ENCODE measurements at regions not wholly inside any gene's neighbourhood (a gene's known extent, or its start where the extent isn't known, plus 50 kb on each side); places are given as distances from the start of the nearest gene placed in this dataset.

GRCh38 chr19:28489126-28489660 is 723.8 kb downstream of the UQCRFS1 start:
- Histone ChIP-seq H3K36me3 (ENCODE audit: control insufficient read depth in 2 of 2, extremely low read depth in 1 of 2, insufficient read depth in 1 of 2, low read length in 1 of 2) (no peaks in the 10 kb centered on the region), H3K27ac (ENCODE audit: low read length) (no peak overlapping the region), H3K4me1 (ENCODE audit: control insufficient read depth in 1 of 2, extremely low read depth in 1 of 2, insufficient read depth in 2 of 2, low read length in 2 of 2) (no peaks in the 10 kb centered on the region), H3K27me3 (replicated peaks in 1 of 2; ENCODE audit: control insufficient read depth in 2 of 2, extremely low read depth in 1 of 2, insufficient read depth in 2 of 2, low read length in 1 of 2) (peaks cover 0 to 7% of the 10 kb centered on the region in 2 experiments), H3K9me3 (no peaks in the 10 kb centered on the region), H3K4me3 (ENCODE audit: control insufficient read depth in 1 of 2, extremely low read depth in 1 of 2, low read length in 1 of 2) (no peak overlapping the region)
- Mint-ChIP-seq H3K27me3 (no peaks in the 10 kb centered on the region), H3K9me3 (no peaks in the 10 kb centered on the region), H3K36me3 (no peaks in the 10 kb centered on the region), H3K27ac (no peak overlapping the region), H3K4me1 (peaks cover 0 to 5% (median 4%) of the 10 kb centered on the region in 3 donors), H3K4me3 (no peak overlapping the region)
- POLR2A ChIA-PET, result no interaction called here
- ATAC-seq (replicated peaks in 1 of 4) (peak in 1 of 4 experiments; percentile 17), DNase-seq (no peak)
- CTCF ChIA-PET, result no interaction called here
- 66% methylated on average over 3 of the region's 9 CpGs for WGBS (ENCODE audit: insufficient coverage)

- CTCF ChIA-PET, result no interaction called here
- Mint-ChIP-seq H3K4me3 (no peak overlapping the region), H3K27ac (no peak overlapping the region), H3K27me3 (no peaks in the 10 kb centered on the region), H3K9me3 (no peaks in the 10 kb centered on the region), H3K4me1 (peaks cover 0 to 5% (median 4%) of the 10 kb centered on the region in 3 donors), H3K36me3 (no peaks in the 10 kb centered on the region)
- WGBS (ENCODE audit: insufficient coverage), result 23% methylated on average over 6 of the region's 6 CpGs
- H3K27me3 ChIP-seq (replicated peaks in 1 of 2; ENCODE audit: control insufficient read depth in 2 of 2, extremely low read depth in 1 of 2, insufficient read depth in 2 of 2, low read length in 1 of 2), result peaks cover 0 to 7% of the 10 kb centered on the region in 2 experiments
- no peak overlapping the region for H3K27ac ChIP-seq (ENCODE audit: low read length)
- DNase-seq, result no peak
- no peaks in the 10 kb centered on the region for H3K36me3 ChIP-seq (ENCODE audit: control insufficient read depth in 2 of 2, extremely low read depth in 1 of 2, insufficient read depth in 1 of 2, low read length in 1 of 2)
- POLR2A ChIA-PET, result no interaction called here
- no peaks in the 10 kb centered on the region for H3K4me1 ChIP-seq (ENCODE audit: control insufficient read depth in 1 of 2, extremely low read depth in 1 of 2, insufficient read depth in 2 of 2, low read length in 2 of 2)
- H3K9me3 ChIP-seq, result no peaks in the 10 kb centered on the region
- ATAC-seq (replicated peaks in 1 of 4), result no peak
- H3K4me3 ChIP-seq (ENCODE audit: control insufficient read depth in 1 of 2, extremely low read depth in 1 of 2, low read length in 1 of 2), result no peak overlapping the region
Observed at GRCh38 chr19:28487999-28488398, 725.0 kb downstream of the UQCRFS1 start.

GRCh38 chr19:28486926-28487325 is 726.0 kb downstream of the UQCRFS1 start:
- Mint-ChIP-seq H3K27ac (no peak overlapping the region), H3K36me3 (no peaks in the 10 kb centered on the region), H3K9me3 (no peaks in the 10 kb centered on the region), H3K4me3 (no peak overlapping the region), H3K4me1 (peaks cover 0 to 5% (median 4%) of the 10 kb centered on the region in 3 donors), H3K27me3 (no peaks in the 10 kb centered on the region)
- Histone ChIP-seq H3K27me3 (replicated peaks in 1 of 2; ENCODE audit: control insufficient read depth in 2 of 2, extremely low read depth in 1 of 2, insufficient read depth in 2 of 2, low read length in 1 of 2) (peaks cover 0 to 7% of the 10 kb centered on the region in 2 experiments), H3K36me3 (ENCODE audit: control insufficient read depth in 2 of 2, extremely low read depth in 1 of 2, insufficient read depth in 1 of 2, low read length in 1 of 2) (no peaks in the 10 kb centered on the region), H3K9me3 (no peaks in the 10 kb centered on the region), H3K4me1 (ENCODE audit: control insufficient read depth in 1 of 2, extremely low read depth in 1 of 2, insufficient read depth in 2 of 2, low read length in 2 of 2) (no peaks in the 10 kb centered on the region), H3K27ac (ENCODE audit: low read length) (no peak overlapping the region), H3K4me3 (ENCODE audit: control insufficient read depth in 1 of 2, extremely low read depth in 1 of 2, low read length in 1 of 2) (no peak overlapping the region)
- ATAC-seq (replicated peaks in 1 of 4) (no peak), DNase-seq (no peak)
- ChIA-PET CTCF (interaction anchor here in 1 of 2 donors (0.6 kb wide), 2 partner anchors 15 to 20 kb away, joined by 3 to 4 read pairs; no protein-coding TSS in a partner anchor), POLR2A (interaction anchor here in 1 of 2 donors (0.6 to 0.7 kb wide), 2 partner anchors 17 to 20 kb away, joined by 3 read pairs; no protein-coding TSS in a partner anchor)

- 91% methylated on average over 2 of the region's 3 CpGs for WGBS (ENCODE audit: insufficient coverage)
- DNase-seq, result no peak
- CTCF ChIA-PET, result interaction anchor here in 1 of 2 donors (0.6 kb wide), 2 partner anchors 15 to 20 kb away, joined by 3 to 4 read pairs; no protein-coding TSS in a partner anchor
- Mint-ChIP-seq H3K4me3 (no peak overlapping the region), H3K27me3 (no peaks in the 10 kb centered on the region), H3K9me3 (no peaks in the 10 kb centered on the region), H3K4me1 (peaks cover 0 to 6% (median 4%) of the 10 kb centered on the region in 3 donors), H3K36me3 (no peaks in the 10 kb centered on the region), H3K27ac (no peak overlapping the region)
- H3K36me3 ChIP-seq (ENCODE audit: control insufficient read depth in 2 of 2, extremely low read depth in 1 of 2, insufficient read depth in 1 of 2, low read length in 1 of 2), result no peaks in the 10 kb centered on the region
- POLR2A ChIA-PET, result interaction anchor here in 1 of 2 donors (0.6 to 0.7 kb wide), 2 partner anchors 16 to 20 kb away, joined by 3 read pairs; no protein-coding TSS in a partner anchor
- peaks cover 0 to 2% of the 10 kb centered on the region in 2 experiments for H3K4me1 ChIP-seq (ENCODE audit: control insufficient read depth in 1 of 2, extremely low read depth in 1 of 2, insufficient read depth in 2 of 2, low read length in 2 of 2)
- H3K4me3 ChIP-seq (ENCODE audit: control insufficient read depth in 1 of 2, extremely low read depth in 1 of 2, low read length in 1 of 2), result no peak overlapping the region
- no peak overlapping the region for H3K27ac ChIP-seq (ENCODE audit: low read length)
- H3K9me3 ChIP-seq, result no peaks in the 10 kb centered on the region
- peaks cover 0 to 7% of the 10 kb centered on the region in 2 experiments for H3K27me3 ChIP-seq (replicated peaks in 1 of 2; ENCODE audit: control insufficient read depth in 2 of 2, extremely low read depth in 1 of 2, insufficient read depth in 2 of 2, low read length in 1 of 2)
- no peak for ATAC-seq (replicated peaks in 1 of 4)
Observed at GRCh38 chr19:28486473-28486872, 726.5 kb downstream of the UQCRFS1 start.

- no peaks in the 10 kb centered on the region for H3K9me3 ChIP-seq
- WGBS (ENCODE audit: insufficient coverage), result 90% methylated on average over 7 of the region's 9 CpGs
- H3K9me3 Mint-ChIP-seq, result no peaks in the 10 kb centered on the region
- no peaks in the 10 kb centered on the region for H3K36me3 ChIP-seq (ENCODE audit: control insufficient read depth in 2 of 2, extremely low read depth in 1 of 2, insufficient read depth in 1 of 2, low read length in 1 of 2)
- H3K4me3 ChIP-seq (ENCODE audit: control insufficient read depth in 1 of 2, extremely low read depth in 1 of 2, low read length in 1 of 2), result no peak overlapping the region
- H3K4me3 Mint-ChIP-seq, result no peak overlapping the region
- H3K27ac Mint-ChIP-seq, result no peak overlapping the region
- ChIA-PET POLR2A (no interaction called here), CTCF (no interaction called here)
- DNase-seq, result no peak
- no peak for ATAC-seq (replicated peaks in 1 of 4)
- H3K27me3 ChIP-seq (replicated peaks in 1 of 2; ENCODE audit: control insufficient read depth in 2 of 2, extremely low read depth in 1 of 2, insufficient read depth in 2 of 2, low read length in 1 of 2), result peaks cover 0 to 7% of the 10 kb centered on the region in 2 experiments
- H3K27me3 Mint-ChIP-seq, result no peaks in the 10 kb centered on the region
- H3K36me3 Mint-ChIP-seq, result no peaks in the 10 kb centered on the region
- H3K4me1 ChIP-seq (ENCODE audit: control insufficient read depth in 1 of 2, extremely low read depth in 1 of 2, insufficient read depth in 2 of 2, low read length in 2 of 2), result peaks cover 0 to 8% of the 10 kb centered on the region in 2 experiments
- no peak overlapping the region for H3K27ac ChIP-seq (ENCODE audit: low read length)
- peaks cover 5 to 15% (median 10%) of the 10 kb centered on the region in 3 donors for H3K4me1 Mint-ChIP-seq
Observed at GRCh38 chr19:28485292-28485691, 727.7 kb downstream of the UQCRFS1 start.

- H3K27ac Mint-ChIP-seq, result no peak overlapping the region
- Histone ChIP-seq H3K4me1 (ENCODE audit: control insufficient read depth in 1 of 2, extremely low read depth in 1 of 2, insufficient read depth in 2 of 2, low read length in 2 of 2) (peaks cover 0 to 8% of the 10 kb centered on the region in 2 experiments), H3K36me3 (ENCODE audit: control insufficient read depth in 2 of 2, extremely low read depth in 1 of 2, insufficient read depth in 1 of 2, low read length in 1 of 2) (no peaks in the 10 kb centered on the region), H3K4me3 (ENCODE audit: control insufficient read depth in 1 of 2, extremely low read depth in 1 of 2, low read length in 1 of 2) (no peak overlapping the region), H3K9me3 (no peaks in the 10 kb centered on the region), H3K27ac (ENCODE audit: low read length) (no peak overlapping the region), H3K27me3 (replicated peaks in 1 of 2; ENCODE audit: control insufficient read depth in 2 of 2, extremely low read depth in 1 of 2, insufficient read depth in 2 of 2, low read length in 1 of 2) (no peaks in the 10 kb centered on the region)
- H3K36me3 Mint-ChIP-seq, result no peaks in the 10 kb centered on the region
- 89% methylated on average over 3 of the region's 3 CpGs for WGBS (ENCODE audit: insufficient coverage)
- no peak for ATAC-seq (replicated peaks in 1 of 4)
- no peak for DNase-seq
- H3K4me1 Mint-ChIP-seq, result peaks cover 5 to 15% (median 10%) of the 10 kb centered on the region in 3 donors
- no peaks in the 10 kb centered on the region for H3K27me3 Mint-ChIP-seq
- POLR2A ChIA-PET, result no interaction called here
- H3K9me3 Mint-ChIP-seq, result no peaks in the 10 kb centered on the region
- CTCF ChIA-PET, result no interaction called here
- H3K4me3 Mint-ChIP-seq, result no peak overlapping the region
Observed at GRCh38 chr19:28483197-28483596, 729.8 kb downstream of the UQCRFS1 start.
